Stimulated activated CD4-positive, alpha-beta T cell treated with anti-CD3 and anti-CD28 coated beads, TNF-alpha, amount 100 ng/mL, for 1 hour (primary cell): ENCODE measurements at regions not wholly inside any gene's neighbourhood (a gene's known extent, or its start where the extent isn't known, plus 50 kb on each side); places are given as distances from the start of the nearest gene placed in this dataset.
"Not testable (repeated sequence)": the region's sequence is repeated elsewhere in the genome, so short reads cannot be mapped to it uniquely, and the experiment has no call there.

Source experiments
- DNase-seq, 3 donors: peaks; one replicate each; pipeline ENCODE4 v3.0.0-alpha.2; 2020; ENCODE audit warnings: low read depth in 3 of 3, low spot score in 1 of 3

GRCh38 chr5:5767286-5767928, 344.9 kb downstream of the ICE1 start:
- DNase-seq = no peak

- DNase-seq = no peak
These were observed 342.8 kb downstream of the ICE1 start for GRCh38 chr5:5765066-5765850.

- DNase-seq = no peak
These were observed 341.8 kb downstream of the ICE1 start for GRCh38 chr5:5764246-5764645.

GRCh38 chr5:5756762-5757161, 334.3 kb downstream of the ICE1 start:
- DNase-seq = no peak

- no peak for DNase-seq
These were observed 333.4 kb downstream of the ICE1 start for GRCh38 chr5:5755888-5756287.

GRCh38 chr5:5752844-5753243, 330.4 kb downstream of the ICE1 start:
- no peak for DNase-seq

- DNase-seq = no peak
These were observed 329.5 kb downstream of the ICE1 start for GRCh38 chr5:5751987-5752386.

- no peak for DNase-seq
These were observed 329.0 kb downstream of the ICE1 start for GRCh38 chr5:5751498-5751897.

GRCh38 chr5:5741418-5741817, 318.9 kb downstream of the ICE1 start:
- DNase-seq = no peak

- DNase-seq = no peak
These were observed 317.0 kb downstream of the ICE1 start for GRCh38 chr5:5739490-5739945.

- DNase-seq = no peak
These were observed 316.5 kb downstream of the ICE1 start for GRCh38 chr5:5738797-5739489.

- no peak for DNase-seq
These were observed 313.5 kb downstream of the ICE1 start for GRCh38 chr5:5736007-5736406.

- not testable (repeated sequence) for DNase-seq
These were observed 310.6 kb downstream of the ICE1 start for GRCh38 chr5:5733058-5733457.

GRCh38 chr5:5726401-5726800, 303.9 kb downstream of the ICE1 start:
- no peak for DNase-seq

GRCh38 chr5:5721881-5722280, 299.4 kb downstream of the ICE1 start:
- no peak for DNase-seq

- DNase-seq = no peak
These were observed 296.8 kb downstream of the ICE1 start for GRCh38 chr5:5719292-5719691.

- no peak for DNase-seq
These were observed 294.2 kb downstream of the ICE1 start for GRCh38 chr5:5716665-5717064.

GRCh38 chr5:5711592-5711991, 289.1 kb downstream of the ICE1 start:
- DNase-seq = no peak

- DNase-seq = no peak
These were observed 288.6 kb downstream of the ICE1 start for GRCh38 chr5:5711112-5711511.

GRCh38 chr5:5710471-5710870, 288.0 kb downstream of the ICE1 start:
- no peak for DNase-seq

- DNase-seq = no peak
These were observed 286.0 kb downstream of the ICE1 start for GRCh38 chr5:5708367-5708919.

GRCh38 chr5:5705010-5705409, 282.5 kb downstream of the ICE1 start:
- DNase-seq = no peak
